ENCODE measurements at regions not wholly inside any gene's neighbourhood (a gene's known extent, or its start where the extent isn't known, plus 50 kb on each side); places are given as distances from the start of the nearest gene placed in this dataset.

GRCh38 chr14:30471980-30472379 lies 87.0 kb upstream of the G2E3 start:
- TF ChIP-seq CTCF (IDR thresholded peaks at IDR 0.05), result no peak
- TF ChIP-seq POLR2A (IDR thresholded peaks at IDR 0.05), result no peak

Measured in esophagus squamous epithelium (tissue), 4 donors.